GM19397 (cell line): ENCODE measurements at regions not wholly inside any gene's neighbourhood (a gene's known extent, or its start where the extent isn't known, plus 50 kb on each side); places are given as distances from the start of the nearest gene placed in this dataset.
"Not testable (repeated sequence)": the region's sequence is repeated elsewhere in the genome, so short reads cannot be mapped to it uniquely, and the experiment has no call there.

ENCODE experiments used
- ATAC-seq: cut with Tn5 transposase; IDR thresholded peaks from one replicate; pipeline ENCODE4 v1.9.1; 2021; ENCODE audit warnings: mild to moderate bottlenecking, moderate library complexity; ENCODE audit not compliant: unreplicated experiment

GRCh38 chr2:116917196-116917595 lies 897.3 kb upstream of the DDX18 start:
- no peak for ATAC-seq

- no peak for ATAC-seq
Measured at GRCh38 chr2:116918574-116918973, 895.9 kb upstream of the DDX18 start.

GRCh38 chr2:116922414-116922813 lies 892.1 kb upstream of the DDX18 start:
- no peak for ATAC-seq

- no peak for ATAC-seq
Measured at GRCh38 chr2:116924509-116924908, 890.0 kb upstream of the DDX18 start.

GRCh38 chr2:116935097-116935814 lies 879.2 kb upstream of the DDX18 start:
- ATAC-seq, result no peak

GRCh38 chr2:116948258-116948657 lies 866.2 kb upstream of the DDX18 start:
- ATAC-seq, result no peak

- ATAC-seq, result no peak
Measured at GRCh38 chr2:116949249-116949648, 865.2 kb upstream of the DDX18 start.

- ATAC-seq, result no peak
Measured at GRCh38 chr2:116952254-116952653, 862.2 kb upstream of the DDX18 start.

- no peak for ATAC-seq
Measured at GRCh38 chr2:116955646-116956045, 858.8 kb upstream of the DDX18 start.

GRCh38 chr2:116975608-116976007 lies 838.9 kb upstream of the DDX18 start:
- ATAC-seq, result no peak

- ATAC-seq, result no peak
Measured at GRCh38 chr2:116979916-116980764, 834.4 kb upstream of the DDX18 start.

- ATAC-seq, result no peak
Measured at GRCh38 chr2:116987447-116987846, 827.0 kb upstream of the DDX18 start.

GRCh38 chr2:116988303-116988702 lies 826.2 kb upstream of the DDX18 start:
- ATAC-seq, result no peak

- no peak for ATAC-seq
Measured at GRCh38 chr2:117019357-117019756, 795.1 kb upstream of the DDX18 start.

GRCh38 chr2:117027646-117028045 lies 786.8 kb upstream of the DDX18 start:
- no peak for ATAC-seq

GRCh38 chr2:117028708-117029107 lies 785.8 kb upstream of the DDX18 start:
- ATAC-seq, result not testable (repeated sequence)

- ATAC-seq, result no peak
Measured at GRCh38 chr2:117055499-117056375, 758.8 kb upstream of the DDX18 start.

- no peak for ATAC-seq
Measured at GRCh38 chr2:117056376-117056748, 758.1 kb upstream of the DDX18 start.

GRCh38 chr2:117057016-117057415 lies 757.5 kb upstream of the DDX18 start:
- no peak for ATAC-seq

- no peak for ATAC-seq
Measured at GRCh38 chr2:117058366-117058765, 756.1 kb upstream of the DDX18 start.

- ATAC-seq, result no peak
Measured at GRCh38 chr2:117064021-117064420, 750.5 kb upstream of the DDX18 start.
